ENCODE measurements at regions not wholly inside any gene's neighbourhood (a gene's known extent, or its start where the extent isn't known, plus 50 kb on each side); places are given as distances from the start of the nearest gene placed in this dataset.
"Not testable (repeated sequence)": the region's sequence is repeated elsewhere in the genome, so short reads cannot be mapped to it uniquely, and the experiment has no call there.

DNA sequence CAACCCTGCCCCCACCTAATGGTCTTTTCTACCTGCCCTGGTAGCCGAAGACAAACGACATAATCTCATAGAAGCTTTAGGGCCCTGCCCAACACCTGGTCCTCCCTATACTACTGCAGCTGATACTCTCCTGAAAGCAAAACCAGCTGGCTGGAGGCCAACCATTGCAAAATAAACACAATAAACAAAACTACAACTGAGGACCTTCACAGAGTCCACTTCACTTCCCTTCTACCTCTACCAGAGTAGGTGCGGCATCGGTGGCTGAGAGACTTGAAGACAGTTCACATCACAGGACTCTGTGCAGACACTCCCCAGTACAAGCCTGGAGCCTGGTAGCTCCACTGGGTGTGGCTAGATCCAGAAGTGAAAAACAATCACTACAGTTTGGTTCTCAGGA is 476.2 kb downstream of the MMUT start:
- no peak for DNase-seq

DNA sequence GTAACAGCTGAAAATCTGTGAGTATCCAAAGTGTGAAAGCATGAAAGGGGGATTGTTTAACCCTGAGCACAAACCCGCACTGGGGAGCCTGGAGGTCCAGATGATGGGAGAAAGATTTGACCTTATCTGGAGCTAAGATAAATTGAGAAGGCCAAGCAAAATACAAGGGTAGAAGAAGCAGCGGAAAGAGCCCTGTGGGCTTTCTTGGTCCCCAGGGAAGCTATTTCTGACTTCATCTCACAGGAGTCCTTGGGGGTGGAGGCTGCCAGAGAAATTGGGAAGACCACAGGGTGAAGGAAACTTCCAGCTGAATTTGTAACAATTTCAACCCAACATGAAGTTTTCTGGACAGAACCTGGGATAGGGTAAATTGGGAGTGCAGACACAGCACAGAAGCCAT is 476.9 kb downstream of the MMUT start:
- DNase-seq: no peak

DNA sequence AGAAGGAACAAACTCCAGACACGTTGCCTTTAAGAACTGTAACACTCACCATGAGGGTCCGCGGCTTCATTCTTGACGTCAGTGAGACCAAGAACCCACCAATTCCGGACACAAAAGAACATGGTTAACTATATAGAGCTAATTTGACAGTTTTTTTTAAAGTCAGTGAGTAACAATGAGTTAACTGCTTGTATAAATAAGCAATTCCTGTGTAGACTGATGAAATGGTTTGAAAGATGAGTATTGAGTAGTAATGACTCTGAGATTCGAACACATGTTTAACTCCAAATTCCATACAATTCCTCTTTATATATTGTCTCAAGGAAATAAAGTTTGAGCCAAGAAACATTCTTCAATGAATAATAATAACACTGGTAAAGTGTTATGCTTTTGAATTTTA is 478.0 kb downstream of the MMUT start:
- no peak for DNase-seq

DNA sequence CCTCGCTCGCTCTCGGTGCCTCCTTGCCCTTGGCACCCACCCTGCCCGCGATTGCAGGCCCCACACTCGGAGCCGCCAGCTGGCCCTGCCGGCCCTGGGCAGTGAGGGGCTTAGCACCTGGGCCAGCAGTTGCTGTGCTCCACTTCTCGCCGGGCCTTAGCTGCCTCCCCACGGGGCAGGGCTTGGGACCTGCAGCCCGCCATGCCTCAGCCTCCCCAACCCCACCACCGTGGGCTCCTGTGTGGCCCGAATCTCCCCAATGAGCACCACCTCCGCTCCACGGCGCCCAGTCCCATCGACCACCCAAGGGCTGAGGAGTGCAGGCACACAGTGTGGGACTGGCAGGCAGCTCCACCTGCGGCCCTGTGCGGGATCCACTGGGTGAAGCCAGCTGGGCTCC is 479.1 kb downstream of the MMUT start:
- DNase-seq: not testable (repeated sequence)

DNA sequence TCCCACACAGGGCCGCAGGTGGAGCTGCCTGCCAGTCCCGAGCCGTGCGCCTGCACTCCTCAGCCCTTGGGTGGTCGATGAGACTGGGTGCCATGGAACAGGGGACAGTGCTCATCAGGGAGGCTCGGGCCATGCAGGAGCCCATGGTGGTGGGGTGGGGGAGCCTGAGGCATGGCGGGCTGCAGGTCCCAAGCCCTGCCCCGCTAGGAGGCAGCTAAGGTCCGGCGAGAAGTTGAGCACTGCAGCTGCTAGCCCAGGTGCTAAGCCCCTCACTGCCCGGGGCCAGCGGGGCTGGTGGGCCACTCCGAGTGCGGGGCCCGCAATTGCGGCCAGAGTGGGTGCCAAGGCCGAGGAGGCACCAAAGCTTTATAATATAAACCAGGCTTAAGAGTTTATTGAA is 479.7 kb downstream of the MMUT start:
- no peak for DNase-seq

DNA sequence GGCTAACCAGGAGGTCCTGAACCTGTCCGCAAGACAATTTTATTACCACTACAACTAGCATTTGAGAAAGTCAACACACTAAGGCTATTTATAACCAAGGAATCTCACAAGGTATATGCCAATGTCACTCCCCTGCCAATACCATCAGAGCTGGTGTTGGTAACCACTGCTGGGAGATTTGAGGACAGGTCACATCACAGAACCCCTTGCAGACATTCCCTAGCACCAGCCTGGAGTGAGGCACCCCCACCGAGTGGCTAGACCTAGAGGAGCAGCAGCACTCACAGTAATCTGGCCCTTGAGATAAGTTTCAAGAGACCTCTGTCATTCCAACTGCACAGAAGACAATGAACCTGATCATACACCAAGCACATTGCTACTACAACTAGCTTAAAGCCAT is 483.2 kb downstream of the MMUT start:
- DNase-seq: no peak

DNA sequence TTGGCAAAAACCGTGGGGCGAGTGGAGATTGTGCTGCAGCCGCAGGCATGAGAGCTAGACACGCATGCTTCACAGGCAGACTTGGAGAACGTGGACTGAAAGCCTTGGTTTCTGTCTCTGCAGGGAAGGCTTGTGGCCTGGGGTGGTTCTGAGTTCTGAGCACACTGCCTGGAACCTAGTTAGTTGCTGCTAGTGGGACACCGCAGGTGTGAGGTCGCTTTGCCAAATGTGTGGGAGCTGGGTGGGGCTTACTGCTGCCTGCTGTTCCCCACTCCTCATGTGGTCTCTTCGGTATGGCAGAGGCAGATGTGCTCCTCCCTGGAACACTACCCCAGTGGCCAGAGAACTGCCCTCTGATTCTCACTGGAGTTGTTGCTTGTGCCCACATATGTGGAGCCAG is 484.0 kb downstream of the MMUT start:
- no peak for DNase-seq

DNA sequence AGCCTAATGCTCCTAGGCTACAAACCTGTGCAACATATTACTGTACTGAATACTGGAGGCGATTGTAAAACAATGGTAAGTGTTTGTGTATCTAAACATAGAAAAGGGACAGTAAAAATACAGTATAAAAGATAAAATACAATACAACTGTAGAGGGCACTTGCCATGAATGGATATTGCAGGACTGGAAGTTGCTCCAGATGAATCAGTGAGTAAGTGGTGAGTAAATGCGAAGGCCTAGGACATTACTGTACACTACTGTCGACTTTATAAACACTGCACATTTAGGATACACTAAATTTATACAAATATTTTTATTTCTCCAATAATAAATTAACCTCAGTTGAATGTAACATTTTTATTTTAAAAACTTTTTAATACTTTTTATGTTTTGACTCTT is 485.0 kb downstream of the MMUT start:
- no peak for DNase-seq

DNA sequence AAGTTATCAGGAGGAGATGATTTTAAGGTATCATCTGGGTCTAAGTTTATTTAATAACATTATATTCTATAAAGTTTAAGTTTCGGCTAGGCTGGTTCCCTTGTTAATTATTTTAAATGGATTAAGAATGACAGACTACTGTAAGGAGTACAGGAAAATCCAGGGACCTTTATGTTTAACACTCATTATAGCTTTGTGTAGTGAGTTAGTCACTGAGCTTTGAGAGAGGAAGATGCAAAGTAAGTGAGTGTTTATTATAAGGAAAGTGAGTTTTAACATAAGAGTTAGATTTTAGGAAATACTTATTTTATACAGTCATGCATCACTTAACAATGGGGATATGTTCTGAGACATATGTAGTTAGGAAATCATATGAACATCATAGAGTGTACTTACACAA is 485.5 kb downstream of the MMUT start:
- DNase-seq: no peak

DNA sequence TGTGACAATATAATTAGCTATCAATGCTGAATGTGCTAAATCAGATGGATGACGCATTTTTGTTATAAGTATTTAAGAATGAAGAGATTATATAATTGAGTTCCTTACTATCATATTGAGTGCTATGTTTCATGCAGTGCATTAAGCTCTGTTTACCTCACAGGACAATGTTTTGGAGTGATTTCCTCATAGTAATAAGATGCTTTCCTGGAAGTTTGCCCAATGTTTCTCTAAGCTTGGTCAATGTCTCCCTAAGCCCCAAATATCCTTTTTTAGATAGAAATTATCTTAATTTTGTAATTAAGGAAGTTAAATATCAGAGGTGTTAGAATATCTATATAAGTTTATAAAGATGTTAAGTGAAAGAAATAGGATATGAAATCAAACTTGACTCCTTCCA is 489.6 kb downstream of the MMUT start:
- no peak for DNase-seq

DNA sequence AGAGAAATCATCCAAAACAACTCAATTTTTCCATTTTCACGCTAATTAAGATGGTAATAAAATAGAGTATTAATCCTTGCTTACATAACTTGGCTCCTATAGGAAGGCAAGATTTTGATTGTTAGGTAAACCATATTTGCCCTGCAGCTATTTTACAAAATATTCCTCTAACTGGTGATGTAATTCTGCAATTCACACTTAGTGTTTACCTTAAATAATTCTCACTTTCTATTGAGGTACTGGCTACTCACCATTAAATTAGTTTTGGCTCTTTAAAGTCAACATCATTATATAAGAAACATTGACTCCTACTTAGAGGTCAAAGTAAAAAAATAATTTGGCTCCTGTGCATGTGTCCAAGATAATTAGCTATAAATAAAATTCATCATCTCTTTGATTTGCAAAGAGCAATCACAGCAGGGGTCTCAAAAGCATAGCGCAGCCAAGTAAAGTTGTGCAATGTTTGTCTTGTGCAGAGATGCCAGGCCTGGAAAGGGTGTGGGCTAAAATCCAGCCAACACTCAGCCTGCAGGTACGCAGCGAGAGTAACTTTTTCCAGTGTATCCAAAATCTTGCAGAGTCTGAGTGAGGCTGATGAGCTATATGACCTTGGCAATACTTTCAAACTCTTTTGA is 501.2 kb downstream of the MMUT start:
- no peak for DNase-seq

DNA sequence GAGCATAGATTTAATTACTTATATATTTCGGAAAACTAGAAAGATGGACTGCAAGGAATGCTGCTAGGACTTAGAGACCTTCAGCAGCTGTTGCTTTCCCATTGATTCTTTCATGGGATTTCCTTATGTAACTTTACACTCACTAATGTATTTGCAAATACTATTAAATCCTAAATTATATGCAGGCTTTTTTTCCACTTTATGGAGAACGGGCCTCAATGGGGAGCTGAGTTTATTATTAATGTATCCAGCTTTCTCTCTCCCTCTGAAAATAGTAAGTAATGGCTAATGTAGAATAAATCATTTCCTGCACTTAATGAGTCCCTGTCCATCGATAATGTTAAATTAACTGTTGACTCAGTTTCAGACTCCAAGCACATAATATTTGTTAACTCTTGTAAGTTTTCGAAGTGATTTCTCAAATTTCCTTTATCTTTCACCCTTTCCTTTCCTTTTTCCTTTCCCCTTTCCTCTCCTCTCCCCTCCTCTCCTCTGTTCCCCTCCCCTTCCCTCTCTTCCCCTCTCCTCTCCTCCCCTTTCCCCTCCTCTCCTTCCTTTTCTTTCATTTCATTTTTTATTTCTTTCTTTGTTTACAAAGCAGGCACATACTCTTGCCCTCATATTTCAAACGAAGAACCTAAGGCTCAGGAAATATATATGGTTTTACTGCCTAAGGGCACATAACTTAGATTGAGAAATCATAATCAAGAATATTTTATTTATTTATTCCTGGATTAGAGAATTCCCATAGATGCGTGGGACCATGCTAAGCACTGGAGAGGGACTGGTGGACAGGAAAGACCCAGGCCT is 503.6 kb downstream of the MMUT start:
- no peak for DNase-seq

DNA sequence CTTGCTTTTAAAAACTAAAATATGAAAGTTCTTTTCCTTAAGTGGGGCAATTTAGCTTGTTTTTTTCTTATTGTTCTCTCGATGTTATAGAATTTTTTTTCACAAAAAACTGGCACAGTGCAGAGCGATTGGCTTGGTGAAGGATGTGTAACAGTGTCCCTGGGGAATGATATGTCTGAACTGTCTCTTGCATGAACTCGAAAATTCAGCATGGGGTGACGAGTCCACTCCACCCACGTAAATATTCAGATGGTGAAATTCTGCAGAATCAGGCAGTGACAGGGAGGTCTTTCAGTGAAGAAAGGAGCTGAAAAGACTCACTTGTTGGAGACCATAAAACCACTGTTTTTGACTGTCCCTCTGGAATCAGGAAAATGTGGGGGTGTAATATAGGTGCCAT is 505.3 kb downstream of the MMUT start:
- DNase-seq: no peak

DNA sequence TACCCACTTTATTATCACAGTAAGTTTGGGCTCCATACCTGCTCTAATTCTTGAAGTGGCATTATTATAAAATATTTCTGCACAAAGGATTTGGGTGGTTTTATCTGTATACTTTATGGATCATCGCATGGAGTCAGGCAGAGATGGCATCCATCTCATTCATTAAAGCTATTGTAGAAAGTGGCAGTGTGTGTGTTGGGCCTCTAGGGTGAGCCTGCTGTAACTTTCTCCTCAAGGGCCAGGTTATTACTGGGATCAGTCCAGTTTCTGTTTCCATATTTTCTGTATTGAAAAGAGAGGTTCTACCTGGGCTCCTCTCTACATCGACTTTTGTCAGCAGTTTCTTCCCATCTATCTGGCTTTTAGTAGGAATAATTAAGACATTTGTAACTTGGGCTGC is 511.1 kb downstream of the MMUT start:
- DNase-seq: no peak

DNA sequence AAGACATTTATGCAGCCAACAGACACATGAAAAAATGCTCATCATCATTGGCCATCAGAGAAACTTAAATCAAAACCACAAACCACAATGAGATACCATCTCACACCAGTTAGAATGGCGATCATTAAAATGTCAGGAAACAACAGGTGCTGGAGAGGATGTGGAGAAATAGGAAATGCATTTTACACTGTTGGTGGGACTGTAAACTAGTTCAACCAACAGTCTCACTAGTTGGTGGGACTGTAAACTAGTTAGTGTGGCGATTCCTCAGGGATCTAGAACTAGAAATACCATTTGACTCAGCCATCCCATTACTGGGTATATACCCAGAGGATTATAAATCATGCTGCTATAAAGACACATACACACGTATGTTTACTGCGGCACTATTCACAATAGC is 518.8 kb downstream of the MMUT start:
- peak; percentile 25 for DNase-seq

DNA sequence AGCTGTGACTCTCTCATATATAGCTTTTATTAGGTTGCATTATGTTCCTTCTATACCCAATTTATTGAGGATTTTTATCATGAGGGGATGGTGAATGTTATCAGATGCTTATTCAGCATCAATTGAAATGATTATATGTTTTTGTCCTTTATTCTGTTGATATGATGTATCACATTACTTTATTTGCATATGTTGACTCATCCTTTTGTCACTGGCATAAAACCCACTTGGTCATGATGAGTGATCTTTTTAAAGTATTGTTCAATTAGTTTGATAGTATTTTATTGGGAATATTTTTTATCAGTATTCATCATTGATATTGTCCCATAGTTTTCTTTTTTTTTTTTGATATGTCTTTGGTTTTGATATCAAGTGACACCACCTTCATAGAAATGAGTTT is 529.9 kb downstream of the MMUT start:
- no peak for DNase-seq

DNA sequence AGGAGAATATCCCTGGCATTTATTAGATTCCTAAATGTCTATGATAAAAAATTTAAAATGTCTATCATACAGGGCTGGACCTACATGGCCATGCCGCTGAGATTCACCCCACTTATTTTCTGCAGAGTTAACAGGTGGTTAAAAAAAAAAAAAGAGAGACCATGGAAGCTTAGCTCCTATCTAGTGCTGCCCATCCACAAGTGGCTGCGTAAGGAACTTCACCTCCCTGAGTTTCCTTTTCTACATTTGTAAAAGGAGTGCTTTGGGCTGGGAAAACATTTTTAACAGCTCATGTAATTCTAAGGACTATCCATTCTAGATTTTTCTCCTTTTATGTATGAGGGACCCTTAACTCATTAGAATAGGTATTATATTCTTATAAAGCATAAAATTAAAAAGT is 534.1 kb downstream of the MMUT start:
- no peak for DNase-seq

DNA sequence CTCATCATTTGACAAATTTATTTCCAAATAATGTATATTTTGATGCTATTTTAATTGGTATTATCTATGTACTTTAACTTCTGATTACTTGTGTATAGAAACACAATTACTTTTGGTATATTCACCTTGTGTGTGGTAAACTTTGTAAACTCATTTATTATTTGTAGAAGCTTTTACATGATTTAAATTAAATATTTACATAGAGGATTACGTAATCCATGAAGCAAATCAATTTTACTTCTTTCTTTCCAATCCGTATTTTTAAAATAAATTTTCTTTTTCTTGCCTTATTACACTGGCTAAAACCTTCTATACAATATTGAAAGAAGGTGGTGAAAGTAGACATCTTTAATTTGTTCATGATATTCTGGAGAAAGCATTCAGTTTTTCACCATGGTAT is 540.2 kb downstream of the MMUT start:
- DNase-seq: no peak

DNA sequence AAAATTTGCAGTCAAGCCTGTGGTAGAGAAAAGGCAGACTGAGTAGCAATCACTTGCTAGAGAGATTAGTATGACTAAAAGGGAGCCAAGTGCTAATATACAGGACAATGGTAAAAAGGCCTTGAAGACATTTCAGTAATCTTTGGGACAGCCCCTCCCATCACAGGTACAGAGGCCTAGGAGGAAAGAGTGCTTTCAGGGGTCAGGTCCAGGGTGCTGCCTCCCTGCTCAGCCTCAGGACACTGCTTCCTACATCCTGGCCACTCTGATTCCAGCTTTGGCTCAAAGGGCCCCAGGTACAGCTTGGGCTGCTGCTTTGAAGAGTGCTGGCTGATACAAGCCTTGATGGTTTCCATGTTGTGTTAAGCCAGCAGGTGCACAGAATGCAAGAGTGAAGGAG is 543.5 kb downstream of the MMUT start:
- no peak for DNase-seq

DNA sequence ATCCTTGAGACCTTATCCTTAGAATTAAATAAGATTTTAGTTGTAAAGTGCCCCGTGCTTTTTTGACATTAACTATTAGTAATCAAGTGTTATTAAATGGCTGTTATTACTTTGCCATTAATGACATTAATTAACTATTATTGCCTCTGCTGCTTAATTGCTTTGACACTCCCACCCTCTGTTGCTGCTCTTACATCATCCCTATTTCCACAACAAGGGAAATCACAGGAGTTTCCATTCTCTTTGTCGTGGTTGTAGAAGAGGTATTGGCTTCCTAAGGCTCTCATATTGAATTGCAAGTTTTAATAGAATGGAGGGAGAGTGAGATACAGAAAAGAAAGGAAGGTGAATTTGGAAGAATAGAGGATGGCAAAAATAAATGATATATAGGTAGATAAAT is 545.8 kb downstream of the MMUT start:
- no peak for DNase-seq

DNA sequence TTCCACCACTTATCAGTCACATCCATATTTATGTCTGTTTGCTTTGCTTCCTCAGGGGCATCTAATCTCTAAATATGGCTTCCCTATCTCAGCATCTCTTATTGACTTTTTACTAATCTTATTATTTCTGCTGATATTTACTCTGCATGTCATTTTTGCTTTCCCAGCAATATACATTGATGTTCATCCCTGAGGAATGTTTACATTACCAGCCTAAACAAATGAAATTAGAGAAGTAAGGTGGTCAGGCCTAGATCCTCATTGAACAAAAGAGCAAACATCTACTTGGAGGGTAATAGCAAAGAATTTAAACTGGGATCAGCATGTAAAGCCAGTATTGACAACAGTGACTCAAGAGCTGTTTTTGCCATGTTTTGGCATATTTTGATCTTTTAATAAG is 546.4 kb downstream of the MMUT start:
- DNase-seq: no peak

DNA sequence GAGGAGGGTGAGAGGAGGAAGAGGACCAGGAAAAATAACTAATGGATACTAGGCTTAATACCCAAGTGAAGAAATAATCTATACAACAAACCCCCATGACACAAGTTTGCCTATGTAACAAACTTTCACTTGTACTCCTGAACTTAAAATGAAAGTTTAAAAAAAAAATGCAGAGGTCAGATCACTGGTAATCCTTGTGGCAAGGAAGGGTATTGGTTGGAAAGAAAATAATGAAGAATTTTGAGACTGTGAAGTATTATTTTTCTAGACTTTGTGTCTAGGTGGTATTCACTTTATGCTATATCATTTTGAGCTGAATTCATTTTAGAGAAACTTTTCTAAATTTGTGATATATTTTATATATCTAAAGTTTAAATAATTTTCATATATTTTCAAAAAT is 547.5 kb downstream of the MMUT start:
- no peak for DNase-seq

DNA sequence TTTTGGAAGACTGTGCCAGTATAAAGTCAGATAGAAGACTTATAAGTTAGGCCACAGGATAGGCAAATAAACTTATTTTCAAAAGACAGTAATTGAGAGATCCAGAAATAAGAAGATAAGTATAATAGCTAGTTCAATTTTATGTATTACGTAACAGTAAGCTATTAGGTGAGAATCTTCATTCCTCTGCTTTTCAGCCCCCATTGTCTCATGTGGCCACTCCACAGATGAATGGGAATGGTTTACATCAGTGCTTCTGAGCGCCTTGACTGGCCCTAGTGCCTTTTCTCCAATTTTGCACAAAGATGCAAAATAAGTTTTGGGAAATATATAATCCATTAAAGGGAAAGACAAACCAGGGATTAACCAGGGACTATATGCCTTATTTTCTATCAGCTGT is 550.5 kb downstream of the MMUT start:
- DNase-seq: no peak

DNA sequence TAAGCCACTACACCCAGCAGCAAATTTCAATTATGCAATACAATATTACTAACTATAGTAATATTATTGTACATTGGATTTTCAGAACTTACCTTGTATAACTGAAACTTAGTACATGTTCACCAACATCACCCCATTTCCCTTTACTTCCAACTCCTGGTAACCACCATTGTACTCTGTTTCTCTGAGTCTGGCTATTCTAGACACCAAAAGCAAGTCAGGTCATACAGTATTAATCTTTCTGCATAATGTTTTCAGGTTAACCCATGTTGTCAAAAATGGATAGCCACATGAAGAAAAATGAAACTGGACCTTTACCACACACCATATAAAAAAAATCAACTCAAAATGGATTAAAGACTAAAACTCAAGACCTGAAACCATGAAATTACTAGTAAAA is 558.2 kb downstream of the MMUT start:
- no peak for DNase-seq

DNA sequence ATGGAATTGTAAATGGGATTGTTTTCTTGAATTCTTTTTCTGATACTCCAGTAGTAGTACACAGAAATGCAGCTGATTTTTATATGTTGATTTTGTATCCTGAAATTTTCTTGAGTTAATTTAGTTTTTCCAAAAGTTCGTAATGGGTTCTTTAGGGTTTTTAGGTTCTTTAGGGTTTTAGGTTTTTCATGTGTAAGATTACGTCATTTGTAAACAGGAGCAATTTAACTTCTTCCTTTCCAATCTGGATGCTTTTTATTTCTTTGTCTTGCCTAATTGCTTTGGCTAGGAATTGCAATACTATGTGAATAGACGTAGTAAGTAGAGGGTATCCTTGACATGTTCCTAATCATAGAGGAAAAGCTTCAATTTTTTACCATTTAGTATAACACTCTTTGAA is 568.6 kb downstream of the MMUT start:
- no peak for DNase-seq
